GM19025 (cell line): ENCODE measurements at regions not wholly inside any gene's neighbourhood (a gene's known extent, or its start where the extent isn't known, plus 50 kb on each side); places are given as distances from the start of the nearest gene placed in this dataset.

Source experiments
- ATAC-seq: cut with Tn5 transposase; IDR thresholded peaks from one replicate; pipeline ENCODE4 v1.9.1; 2021; ENCODE audit warnings: mild to moderate bottlenecking, low read depth, moderate library complexity; ENCODE audit not compliant: unreplicated experiment

GRCh38 chr4:137694138-137694537 lies 161.8 kb upstream of the PCDH18 start:
- no peak for ATAC-seq

- ATAC-seq: no peak
Measured at GRCh38 chr4:137693641-137694040, 161.3 kb upstream of the PCDH18 start.

- ATAC-seq: no peak
Measured at GRCh38 chr4:137692205-137692604, 159.9 kb upstream of the PCDH18 start.

- no peak for ATAC-seq
Measured at GRCh38 chr4:137688651-137689050, 156.4 kb upstream of the PCDH18 start.

- no peak for ATAC-seq
Measured at GRCh38 chr4:137685357-137685756, 153.1 kb upstream of the PCDH18 start.

- no peak for ATAC-seq
Measured at GRCh38 chr4:137681081-137681480, 148.8 kb upstream of the PCDH18 start.

- ATAC-seq: no peak
Measured at GRCh38 chr4:137678796-137679195, 146.5 kb upstream of the PCDH18 start.

- ATAC-seq: no peak
Measured at GRCh38 chr4:137677863-137678262, 145.6 kb upstream of the PCDH18 start.

GRCh38 chr4:137676357-137676998 lies 144.2 kb upstream of the PCDH18 start:
- ATAC-seq: no peak

GRCh38 chr4:137674066-137674465 lies 141.8 kb upstream of the PCDH18 start:
- ATAC-seq: no peak

GRCh38 chr4:137668885-137669545 lies 136.7 kb upstream of the PCDH18 start:
- no peak for ATAC-seq

GRCh38 chr4:137664416-137664815 lies 132.1 kb upstream of the PCDH18 start:
- no peak for ATAC-seq

- ATAC-seq: no peak
Measured at GRCh38 chr4:137664046-137664387, 131.7 kb upstream of the PCDH18 start.

- no peak for ATAC-seq
Measured at GRCh38 chr4:137663251-137664045, 131.2 kb upstream of the PCDH18 start.

GRCh38 chr4:137661693-137662092 lies 129.4 kb upstream of the PCDH18 start:
- no peak for ATAC-seq

- ATAC-seq: no peak
Measured at GRCh38 chr4:137660211-137660610, 127.9 kb upstream of the PCDH18 start.

- ATAC-seq: no peak
Measured at GRCh38 chr4:137659431-137659830, 127.1 kb upstream of the PCDH18 start.

GRCh38 chr4:137656661-137657060 lies 124.4 kb upstream of the PCDH18 start:
- ATAC-seq: no peak

GRCh38 chr4:137655302-137655701 lies 123.0 kb upstream of the PCDH18 start:
- ATAC-seq: no peak

GRCh38 chr4:137651128-137651527 lies 118.8 kb upstream of the PCDH18 start:
- no peak for ATAC-seq

GRCh38 chr4:137649711-137650450 lies 117.6 kb upstream of the PCDH18 start:
- ATAC-seq: no peak
